ENCODE measurements at regions not wholly inside any gene's neighbourhood (a gene's known extent, or its start where the extent isn't known, plus 50 kb on each side); places are given as distances from the start of the nearest gene placed in this dataset.
A peak's percentile ranks its signal among the peaks of the same experiment; 100 is the strongest.

GRCh38 chr16:49021136-49021535 lies 260.5 kb downstream of the CBLN1 start:
- no peak for DNase-seq

GRCh38 chr16:49020436-49020835 lies 261.2 kb downstream of the CBLN1 start:
- DNase-seq = no peak

GRCh38 chr16:49019831-49020230 lies 261.8 kb downstream of the CBLN1 start:
- DNase-seq = no peak

GRCh38 chr16:49019081-49019633 lies 262.5 kb downstream of the CBLN1 start:
- DNase-seq = no peak

GRCh38 chr16:49018259-49018931 lies 263.2 kb downstream of the CBLN1 start:
- DNase-seq = no peak

GRCh38 chr16:49017501-49017900 lies 264.1 kb downstream of the CBLN1 start:
- DNase-seq = no peak

- no peak for DNase-seq
Observed at GRCh38 chr16:49016461-49016860, 265.2 kb downstream of the CBLN1 start.

- no peak for DNase-seq
Observed at GRCh38 chr16:49015225-49015592, 266.4 kb downstream of the CBLN1 start.

GRCh38 chr16:49014277-49015224 lies 267.1 kb downstream of the CBLN1 start:
- DNase-seq = no peak

GRCh38 chr16:49013727-49014080 lies 267.9 kb downstream of the CBLN1 start:
- no peak for DNase-seq

- DNase-seq = no peak
Observed at GRCh38 chr16:49012961-49013726, 268.5 kb downstream of the CBLN1 start.

- no peak for DNase-seq
Observed at GRCh38 chr16:49011901-49012300, 269.7 kb downstream of the CBLN1 start.

GRCh38 chr16:49010879-49011278 lies 270.8 kb downstream of the CBLN1 start:
- DNase-seq = no peak

- no peak for DNase-seq
Observed at GRCh38 chr16:49010396-49010795, 271.2 kb downstream of the CBLN1 start.

- no peak for DNase-seq
Observed at GRCh38 chr16:49009204-49009603, 272.4 kb downstream of the CBLN1 start.

GRCh38 chr16:49003992-49004391 lies 277.6 kb downstream of the CBLN1 start:
- DNase-seq = no peak

GRCh38 chr16:49003022-49003421 lies 278.6 kb downstream of the CBLN1 start:
- DNase-seq = no peak

- peak; percentile 1 for DNase-seq
Observed at GRCh38 chr16:49000594-49000993, 281.0 kb downstream of the CBLN1 start.

GRCh38 chr16:48999508-48999907 lies 282.1 kb downstream of the CBLN1 start:
- no peak for DNase-seq

GRCh38 chr16:48999044-48999443 lies 282.6 kb downstream of the CBLN1 start:
- DNase-seq = no peak

GRCh38 chr16:48997946-48998345 lies 283.7 kb downstream of the CBLN1 start:
- no peak for DNase-seq

GRCh38 chr16:48997081-48997615 lies 284.5 kb downstream of the CBLN1 start:
- no peak for DNase-seq

- DNase-seq = no peak
Observed at GRCh38 chr16:48978501-48978900, 303.1 kb downstream of the CBLN1 start.

Data from hematopoietic multipotent progenitor cell treated with erythropoietin and hydrocortisone succinate and interleukin-3 and kit ligand, for 8 days (in vitro differentiated cells).